Effector CD8-positive, alpha-beta T cell (primary cell): ENCODE measurements at regions not wholly inside any gene's neighbourhood (a gene's known extent, or its start where the extent isn't known, plus 50 kb on each side); places are given as distances from the start of the nearest gene placed in this dataset.
"Not testable (repeated sequence)": the region's sequence is repeated elsewhere in the genome, so short reads cannot be mapped to it uniquely, and the experiment has no call there.

ENCODE experiments used
- DNase-seq: peaks from one replicate; lab custom pipeline; 2025; lab: John Stamatoyannopoulos, UW

DNA sequence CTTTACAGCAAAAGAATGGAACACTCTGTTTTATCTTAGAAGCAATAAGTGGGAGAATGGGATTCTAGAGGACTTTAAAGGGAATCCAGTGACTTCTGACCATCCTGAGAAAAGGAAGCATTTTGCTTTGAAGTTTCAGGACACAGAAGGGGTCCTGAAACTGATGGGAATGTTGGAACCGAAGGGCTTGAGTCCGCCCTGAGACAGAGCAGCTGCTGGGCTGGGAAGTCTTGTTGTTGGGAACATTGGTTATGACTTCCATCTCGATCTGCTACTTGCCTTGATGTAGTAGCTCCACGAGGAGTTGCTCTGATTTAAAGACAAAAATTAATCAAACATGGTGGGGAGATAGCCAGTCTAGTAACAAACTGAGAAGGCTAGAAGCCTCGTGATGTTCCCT lies 177.6 kb downstream of the JCAD start:
- DNase-seq: no peak

DNA sequence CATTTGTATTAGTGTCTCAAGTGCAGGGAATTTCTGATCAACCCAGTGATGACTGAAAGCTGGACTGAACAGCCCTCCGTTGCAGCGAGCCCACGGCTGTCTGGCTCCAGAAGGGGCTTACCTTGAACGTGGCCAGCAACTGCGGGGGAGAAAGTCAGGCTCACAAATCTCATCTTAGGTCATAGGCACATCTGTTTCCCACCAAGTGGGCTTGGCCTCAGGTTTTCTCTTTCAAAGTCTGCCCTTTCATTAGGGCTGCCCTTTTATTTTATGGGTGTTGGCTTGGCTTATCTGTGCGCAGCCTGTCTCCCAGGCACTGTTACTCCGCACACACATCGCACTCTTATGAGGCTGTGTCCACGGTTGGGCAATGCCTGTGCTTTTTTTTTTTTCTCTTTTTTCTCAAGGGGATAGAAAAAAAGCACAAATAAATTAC lies 178.0 kb downstream of the JCAD start:
- DNase-seq: no peak

DNA sequence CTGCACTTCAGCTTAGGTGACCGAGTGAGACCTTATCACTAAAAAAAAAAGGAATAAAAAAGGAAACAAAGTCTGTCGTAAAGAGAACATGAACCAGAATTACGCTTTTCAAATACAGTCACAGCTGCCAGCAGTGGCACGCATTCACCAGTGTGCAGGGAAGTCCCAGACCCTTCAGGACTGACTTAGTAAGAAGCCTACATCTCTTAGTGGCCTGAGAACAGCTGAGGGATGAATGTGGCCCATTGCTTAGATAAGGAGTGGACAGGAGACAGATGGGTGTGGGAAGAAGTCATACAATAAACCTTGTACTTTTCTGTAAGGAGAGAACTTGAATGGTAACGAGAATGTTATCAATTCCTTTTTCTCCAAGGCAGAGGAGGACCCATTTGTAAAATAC lies 178.5 kb downstream of the JCAD start:
- no peak for DNase-seq

DNA sequence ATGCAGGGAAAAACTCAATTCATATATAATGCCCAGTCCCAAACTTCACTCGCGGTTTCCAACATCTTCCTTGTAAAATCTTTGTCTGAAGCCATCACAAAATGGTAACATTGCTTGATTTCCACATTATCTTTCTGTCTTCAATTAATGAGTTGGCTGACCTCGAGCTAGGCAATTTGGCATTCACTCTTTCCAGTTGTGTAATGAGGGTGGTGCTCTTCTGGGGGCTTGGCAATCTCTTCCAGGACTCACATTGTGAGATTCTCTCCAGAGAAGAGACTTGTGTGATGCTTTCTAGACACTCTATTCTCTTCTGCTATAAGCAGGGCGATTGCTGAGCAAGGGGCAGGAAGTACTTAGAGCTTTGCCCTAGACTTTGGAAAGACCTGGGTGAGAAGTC lies 179.5 kb downstream of the JCAD start:
- no peak for DNase-seq

DNA sequence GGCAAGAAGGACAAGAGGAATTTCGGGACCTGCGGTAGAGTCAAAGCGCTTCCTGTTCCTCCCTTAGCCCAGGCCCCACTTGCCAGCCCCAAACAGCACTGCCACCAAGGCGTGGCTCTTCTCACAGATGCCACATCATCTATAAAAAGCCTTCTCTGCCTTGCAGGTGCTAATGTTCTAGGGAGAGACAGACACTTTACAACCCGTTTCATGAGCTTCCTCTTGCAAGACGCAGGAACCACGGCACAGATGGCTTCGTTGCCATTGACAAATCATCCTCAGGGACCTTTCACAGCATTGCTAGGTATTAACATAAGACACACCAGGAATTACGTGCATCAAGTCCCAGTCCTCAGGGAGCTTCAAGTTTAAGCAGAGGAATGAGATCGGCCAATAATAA lies 180.9 kb downstream of the JCAD start:
- no peak for DNase-seq

DNA sequence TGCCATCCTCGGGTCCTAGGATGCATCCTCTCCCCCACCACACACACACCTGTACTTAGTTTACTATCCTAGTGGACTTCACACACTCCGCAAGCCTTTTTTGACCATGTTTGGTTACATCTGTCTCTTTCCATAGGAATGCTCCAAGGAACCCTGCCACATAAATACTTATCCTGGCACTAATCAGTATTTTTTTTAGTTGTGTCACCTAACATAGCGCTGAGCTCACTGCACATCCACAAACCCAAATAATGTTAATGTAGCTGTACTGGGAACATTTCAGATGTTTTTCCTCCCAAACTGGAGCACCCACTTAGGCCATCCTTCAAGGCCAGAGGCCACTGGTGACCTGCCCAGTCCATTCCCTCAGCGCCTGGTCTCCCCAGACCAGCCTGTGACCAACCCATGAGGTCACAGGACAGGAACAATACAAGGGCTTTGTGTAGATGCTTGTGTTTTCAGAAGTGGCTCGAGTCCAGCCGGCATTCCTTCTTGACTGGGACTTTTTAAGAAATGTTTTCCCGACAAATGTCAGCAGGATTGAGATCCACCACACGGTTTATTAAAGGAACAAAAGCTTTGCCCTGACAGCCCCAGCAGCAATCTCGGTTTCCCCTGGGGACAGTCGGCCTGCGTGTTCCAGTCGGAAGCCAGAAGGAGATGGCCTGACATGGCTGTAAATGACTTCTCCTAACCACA lies 181.4 kb downstream of the JCAD start:
- no peak for DNase-seq

DNA sequence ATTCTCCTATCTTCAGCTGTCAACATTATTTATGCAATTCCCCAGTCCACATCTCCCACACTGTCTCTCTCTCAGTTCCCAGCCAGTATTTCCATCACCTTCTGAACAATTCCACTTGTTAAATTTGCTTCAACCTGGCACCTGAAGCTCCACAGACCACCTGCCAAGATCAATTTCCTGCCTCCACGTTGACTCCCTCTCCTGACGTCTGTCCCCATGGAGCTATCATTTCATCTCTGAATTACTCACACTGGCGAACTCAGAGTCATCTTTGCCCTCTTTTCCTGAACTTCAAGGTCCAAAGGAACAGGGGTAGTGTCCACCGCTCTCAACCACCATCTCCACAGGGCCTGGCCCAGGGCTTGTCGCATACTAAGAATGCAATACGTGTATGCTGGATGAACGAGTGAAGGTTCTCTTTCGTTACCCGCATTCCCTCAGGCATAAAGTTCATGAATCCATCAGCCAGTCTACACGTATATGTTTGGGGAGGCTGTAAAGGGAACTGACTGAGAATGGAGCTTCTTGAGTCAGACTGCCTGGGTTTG lies 183.3 kb downstream of the JCAD start:
- no peak for DNase-seq

DNA sequence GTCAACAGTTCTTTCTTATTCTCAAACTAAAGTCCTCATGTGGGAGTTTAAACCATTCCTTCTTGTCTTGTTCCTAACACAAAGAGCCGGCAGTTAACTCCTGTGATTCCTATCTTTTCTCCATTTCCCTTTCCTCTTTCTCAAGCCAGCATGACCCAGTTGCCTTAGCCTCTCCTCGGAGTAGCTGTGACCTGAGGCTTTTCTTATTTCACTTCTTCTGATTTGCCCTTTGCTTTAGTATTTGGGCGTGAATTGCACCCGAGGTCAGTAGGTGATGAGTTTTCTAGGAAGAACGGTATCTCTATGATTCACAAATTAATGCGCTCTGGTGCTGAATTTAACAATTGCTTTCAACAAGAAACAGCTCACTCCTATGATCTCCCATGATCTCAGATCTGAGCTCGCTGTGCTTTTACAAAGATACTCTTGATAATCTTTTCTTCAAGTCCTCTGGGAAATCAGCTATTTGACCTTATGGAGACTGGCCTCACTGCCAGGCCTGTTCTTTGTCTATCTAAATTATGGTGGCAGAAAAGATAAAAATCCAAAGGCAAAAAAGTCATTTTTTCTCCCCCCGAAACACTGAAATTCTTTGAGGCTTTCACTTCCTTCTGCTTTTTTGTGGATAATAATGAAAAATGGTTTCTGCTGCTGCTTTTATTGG lies 184.6 kb downstream of the JCAD start:
- DNase-seq: no peak

DNA sequence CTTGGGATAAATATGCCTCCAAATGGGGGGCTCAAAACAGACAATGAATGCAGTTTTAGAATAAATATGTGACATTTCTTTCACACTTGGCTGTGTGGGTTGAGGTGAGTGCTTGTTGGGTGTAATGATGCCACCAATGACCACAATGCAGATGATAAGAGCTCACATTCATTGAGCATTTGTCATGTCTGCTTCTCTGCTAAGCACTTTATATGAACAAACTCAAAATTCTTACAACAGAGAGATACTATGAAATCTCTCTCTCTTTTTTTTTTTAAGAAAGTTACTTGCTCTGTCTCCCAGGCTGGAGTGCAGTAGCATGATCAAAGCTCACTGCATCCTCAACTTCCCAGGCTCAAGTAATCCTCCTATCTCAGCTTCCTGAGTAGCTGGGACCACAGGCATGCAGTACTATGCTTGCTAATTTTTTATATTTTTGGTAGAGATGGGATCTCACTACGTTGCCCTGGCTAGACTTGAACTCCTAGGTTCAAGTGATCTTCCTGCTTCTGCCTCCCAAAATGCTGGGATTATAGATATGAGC lies 185.4 kb downstream of the JCAD start:
- no peak for DNase-seq

DNA sequence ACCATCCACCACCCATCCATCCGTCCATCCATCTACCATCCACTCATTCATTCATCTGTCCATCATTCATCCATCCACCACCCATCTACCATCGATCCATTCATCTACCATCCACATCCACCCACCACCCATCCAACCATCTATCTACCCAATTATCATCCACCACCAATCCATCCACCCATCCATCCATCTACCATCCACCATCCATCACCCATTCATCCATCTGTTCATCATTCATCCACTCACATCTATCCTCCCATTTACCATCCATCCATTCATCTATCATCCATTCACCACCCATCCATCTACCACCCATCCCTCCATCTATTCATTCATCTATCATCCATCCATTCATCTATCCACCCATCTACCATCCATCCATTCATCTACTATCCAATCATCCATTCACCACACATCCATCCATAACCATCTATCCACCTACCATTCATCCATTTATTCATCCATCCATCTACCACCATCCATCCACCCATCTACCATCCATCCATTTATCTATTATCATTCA lies 188.8 kb downstream of the JCAD start:
- DNase-seq: no peak

DNA sequence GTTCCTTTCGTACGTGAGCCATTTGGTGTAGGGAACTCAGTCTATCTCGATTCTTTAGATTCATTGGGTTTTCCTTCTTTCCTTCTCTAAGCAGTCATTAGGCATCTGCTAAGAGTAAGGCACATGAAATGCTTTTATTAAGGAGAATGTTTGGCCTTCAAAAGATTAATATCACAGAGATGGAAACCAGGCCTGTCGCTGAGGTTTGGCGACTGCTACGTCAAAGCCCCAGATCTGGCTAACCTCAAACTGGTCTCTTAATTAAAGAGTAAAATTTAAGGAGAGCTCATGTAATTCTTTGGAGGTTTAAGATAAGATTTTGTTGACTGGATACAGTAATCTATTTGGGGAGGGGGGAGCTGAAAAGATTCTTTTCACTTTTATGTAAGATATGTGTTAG lies 189.8 kb downstream of the JCAD start:
- no peak for DNase-seq

DNA sequence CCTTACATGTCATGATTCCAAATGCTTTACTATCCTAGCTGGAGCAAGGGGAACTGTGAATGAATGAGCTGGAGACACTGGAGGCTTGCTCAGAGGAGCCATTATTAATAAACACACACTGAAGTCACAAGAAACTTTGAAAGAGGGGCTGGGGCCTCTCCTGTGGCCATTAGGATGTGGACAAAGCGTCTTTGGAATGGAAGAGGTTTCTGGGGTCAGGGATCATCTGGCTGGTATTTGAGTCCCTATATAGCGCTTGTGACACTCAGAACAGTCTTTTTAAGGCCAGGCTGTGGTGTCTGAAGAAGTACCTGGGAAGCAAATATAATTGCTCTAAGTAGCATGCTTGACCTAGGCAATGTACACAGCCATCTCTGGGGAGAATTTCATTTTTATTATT lies 193.0 kb downstream of the JCAD start:
- DNase-seq: no peak

DNA sequence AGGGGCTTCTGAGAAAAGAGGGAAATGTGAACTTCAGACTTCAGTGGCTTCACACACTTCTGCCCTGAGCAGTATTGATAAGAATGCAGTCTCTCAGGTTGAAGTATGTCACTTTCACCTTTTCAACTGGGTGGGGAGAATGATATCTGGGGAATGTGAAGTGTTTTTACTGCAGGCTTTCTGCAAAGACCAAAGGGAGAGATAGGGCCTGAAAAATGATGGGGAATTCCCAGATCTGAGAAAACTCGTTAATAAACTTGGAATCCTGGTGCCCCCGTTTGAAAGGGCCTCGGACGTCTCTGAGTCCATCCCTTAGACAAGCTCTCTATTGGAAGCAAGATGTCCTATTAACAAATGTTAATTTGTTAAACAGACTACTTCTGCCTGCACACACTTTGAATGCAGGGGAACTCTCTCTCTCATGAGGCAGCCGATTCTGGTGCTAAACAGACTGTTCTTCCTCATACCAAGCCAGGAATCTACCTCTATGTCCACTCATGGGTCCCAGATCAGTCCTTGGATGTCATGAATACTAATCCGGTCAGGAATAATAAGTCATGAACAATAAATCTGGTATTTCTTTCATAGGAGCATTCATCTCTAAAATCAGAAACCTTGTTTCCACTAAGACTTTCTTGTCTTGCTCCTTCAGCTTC lies 193.6 kb downstream of the JCAD start:
- DNase-seq: no peak

DNA sequence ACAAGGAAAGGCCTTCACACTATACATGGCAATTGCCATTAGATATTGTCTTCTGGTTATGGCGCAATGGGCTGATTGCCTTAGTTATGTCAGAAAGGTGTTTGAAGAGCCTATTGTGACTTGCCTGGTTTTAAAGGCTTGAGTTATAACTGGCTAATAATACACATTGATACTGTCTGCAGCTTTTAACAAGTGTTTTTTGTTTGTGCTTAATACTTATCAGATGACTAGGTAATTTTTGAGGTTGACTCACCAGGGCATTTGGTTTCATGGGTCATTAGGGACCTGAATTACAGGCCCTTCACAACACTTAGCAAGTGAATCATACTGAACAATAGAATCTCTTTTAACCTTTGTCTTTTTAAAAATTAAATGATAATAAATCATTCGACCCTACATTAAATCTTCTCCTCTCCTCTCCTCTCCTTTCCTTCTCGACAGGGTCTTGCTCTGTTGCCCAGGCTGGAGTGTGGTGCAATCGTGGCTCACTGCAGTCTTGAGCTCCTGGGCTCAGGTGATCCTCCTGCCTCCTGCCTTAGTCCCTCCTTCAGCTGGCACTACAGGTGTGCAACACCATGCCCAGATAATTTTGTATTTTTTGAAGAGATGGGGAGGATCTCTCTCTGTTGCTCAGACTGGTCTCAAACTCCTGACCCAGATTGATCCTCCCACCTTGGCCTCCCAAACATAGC lies 196.3 kb downstream of the JCAD start:
- DNase-seq: no peak

DNA sequence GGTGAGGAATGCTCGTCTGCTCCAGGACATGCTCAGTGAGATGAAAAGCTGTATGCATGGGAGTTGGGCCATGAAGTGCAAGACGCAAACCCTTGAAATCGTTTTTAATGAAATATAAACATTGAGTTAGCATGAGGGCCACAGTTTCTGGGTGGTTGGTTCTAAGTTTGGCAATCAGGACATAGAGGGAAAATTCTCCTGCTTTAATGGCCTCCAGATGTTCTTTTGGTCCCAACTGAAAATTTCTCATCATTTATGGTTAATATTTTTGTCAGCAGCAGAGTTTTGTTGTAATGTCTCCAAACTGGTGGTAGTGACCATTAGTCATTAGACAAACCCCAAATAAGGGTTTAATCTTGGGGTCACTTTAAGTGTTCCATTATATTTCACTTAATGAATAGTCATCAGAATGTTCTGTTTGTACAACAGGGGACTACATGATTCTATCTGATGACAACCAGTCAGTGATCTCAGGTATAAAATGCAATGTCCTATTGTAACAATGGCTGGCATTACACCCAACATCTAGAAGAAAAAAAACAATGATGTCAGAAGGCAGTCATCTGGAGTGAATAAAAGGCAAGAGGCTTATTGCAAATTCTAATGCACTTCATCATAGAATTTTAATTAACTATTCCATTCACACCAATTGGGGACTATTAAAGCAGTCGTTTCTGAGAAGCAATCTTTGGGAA lies 197.4 kb downstream of the JCAD start:
- no peak for DNase-seq

DNA sequence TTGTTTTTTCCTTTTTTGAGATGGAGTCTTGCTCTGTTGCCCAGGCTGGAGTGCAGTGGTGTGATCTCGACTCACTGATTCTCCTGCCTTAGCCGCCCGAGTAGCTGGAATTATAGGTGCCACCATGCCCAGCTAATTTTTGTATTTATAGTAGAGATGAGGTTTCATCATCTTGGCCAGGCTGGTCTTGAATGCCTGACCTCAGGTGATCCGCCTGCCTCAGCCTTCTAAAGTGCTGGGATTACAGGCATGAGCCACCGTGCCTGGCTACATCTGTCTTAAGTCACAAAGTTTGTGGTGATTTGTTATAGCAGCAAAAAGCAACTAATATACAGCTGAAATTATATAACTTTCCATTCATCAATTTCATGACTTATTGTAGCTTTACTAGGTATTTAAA lies 198.2 kb downstream of the JCAD start:
- DNase-seq: not testable (repeated sequence)

DNA sequence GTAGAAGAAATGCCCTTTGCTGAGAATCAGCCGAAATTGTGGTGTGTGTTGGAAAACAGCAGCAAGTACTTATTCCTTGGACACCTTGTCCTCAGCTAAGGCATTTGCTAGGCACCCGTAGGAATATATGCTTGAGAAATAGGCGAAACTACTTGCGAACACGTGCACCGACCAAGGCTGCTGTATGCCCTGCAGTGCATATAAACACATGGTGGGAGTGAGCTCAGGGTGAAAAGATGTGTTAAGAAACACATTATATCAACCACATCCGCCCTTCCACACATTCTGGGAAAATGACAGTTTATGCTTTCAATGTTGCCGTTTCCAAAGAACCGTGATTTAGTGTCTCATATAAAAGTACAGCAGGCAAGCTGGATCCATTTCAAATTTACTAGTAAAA lies 199.2 kb downstream of the JCAD start:
- DNase-seq: no peak

DNA sequence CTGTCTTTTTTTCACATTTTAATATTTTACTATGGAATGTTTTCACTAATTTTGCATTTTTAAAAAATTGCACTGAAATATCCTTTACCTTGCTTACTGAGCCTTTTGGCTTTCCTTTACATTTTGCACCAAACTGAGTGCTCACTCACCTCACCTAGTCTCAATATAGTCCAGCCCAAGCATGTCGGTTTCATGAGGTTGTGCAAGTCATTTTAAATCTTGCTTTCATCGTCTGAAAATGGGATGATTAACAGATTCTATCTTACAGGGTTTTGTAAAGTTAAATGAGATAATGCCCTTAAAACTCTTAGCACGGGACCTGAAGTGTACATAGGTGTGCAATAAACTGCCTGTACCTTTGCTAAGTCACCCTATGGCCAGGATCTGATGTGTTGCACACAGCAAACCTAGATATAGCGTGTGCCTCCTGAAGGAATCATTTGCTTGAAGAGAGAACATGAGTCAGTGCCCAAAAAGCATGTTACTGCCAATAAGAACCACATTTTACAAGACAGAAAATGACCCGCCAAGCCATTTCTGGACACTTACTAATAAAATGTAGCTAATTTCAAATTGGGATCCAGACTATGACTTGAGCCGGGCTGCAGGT lies 199.8 kb downstream of the JCAD start:
- DNase-seq: no peak

DNA sequence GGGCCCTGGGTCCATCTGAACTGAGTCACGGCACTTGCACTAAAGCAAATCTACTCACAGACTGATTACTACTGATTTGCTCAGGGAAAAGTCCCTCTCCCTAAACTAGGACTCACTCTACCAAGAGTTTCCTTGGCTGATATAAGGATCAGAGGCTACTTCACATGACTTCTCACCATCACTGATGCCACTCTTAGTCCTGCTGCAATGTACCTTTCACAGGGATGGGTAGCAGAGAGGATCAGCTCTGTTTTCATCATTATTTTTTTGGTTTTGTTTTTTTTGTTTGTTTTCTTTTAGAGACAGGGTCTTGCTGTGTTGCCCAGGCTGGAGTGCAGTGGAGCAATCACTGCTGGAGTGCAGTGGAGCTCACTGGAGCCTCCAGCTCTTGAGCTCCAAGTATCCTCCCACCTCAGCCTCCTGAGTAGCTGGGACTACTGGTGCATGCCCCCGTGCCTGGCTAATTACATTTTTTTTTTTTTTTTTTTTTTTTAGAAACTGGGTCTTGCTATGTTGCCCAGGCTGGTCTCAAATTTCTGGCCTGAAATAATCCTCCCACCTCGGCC lies 200.6 kb downstream of the JCAD start:
- no peak for DNase-seq
